HL-60 (cell line): ENCODE measurements at regions not wholly inside any gene's neighbourhood (a gene's known extent, or its start where the extent isn't known, plus 50 kb on each side); places are given as distances from the start of the nearest gene placed in this dataset.

ENCODE experiments used
- DNase-seq, 2 experiments: peaks; one replicate each; pipeline ENCODE4 v3.0.0-alpha.2; 2010 to 2020; ENCODE audit warnings: low read depth in 1 of 2, low spot score in 1 of 2
- H3K27ac ChIP-seq: fragments of 250-450 bp; sonication (Bioruptor Pico); replicated peaks from 2 replicates; pipeline ENCODE4 v1.5.1; 2020; ENCODE audit warnings: mild to moderate bottlenecking, moderate library complexity
- H3K27me3 ChIP-seq: fragments of 250-450 bp; sonication (Bioruptor Pico); 2 replicates; pipeline ENCODE4 v1.5.1; 2021; ENCODE audit warnings: mild to moderate bottlenecking, moderate library complexity; ENCODE audit not compliant: insufficient read depth, poor library complexity, severe bottlenecking
- H3K4me3 ChIP-seq: replicated peaks from 2 replicates; pipeline ENCODE4 v1.5.1; 2011; ENCODE audit warnings: mild to moderate bottlenecking, control low read depth, low read length; ENCODE audit not compliant: insufficient read depth
- CTCF ChIP-seq: IDR thresholded peaks from one replicate; pipeline ENCODE4 v1.5.1; 2011; ENCODE audit warnings: low read length, control low read depth, inconsistent platforms; ENCODE audit not compliant: insufficient read depth
- GABPA ChIP-seq: IDR thresholded peaks from 2 replicates; pipeline ENCODE4 v1.6.1; 2012; ENCODE audit warnings: low read depth
- POLR2AphosphoS5 ChIP-seq: IDR thresholded peaks from 2 replicates; pipeline ENCODE4 v1.6.1; 2012; ENCODE audit warnings: low read depth
- SPI1 ChIP-seq: IDR thresholded peaks from 2 replicates; pipeline ENCODE4 v1.6.1; 2012; ENCODE audit warnings: low read depth, mild to moderate bottlenecking, borderline replicate concordance
- TF ChIP-seq, protein P1 (sequence below): IDR thresholded peaks from 2 replicates; pipeline ENCODE4 v1.6.1; 2012; ENCODE audit warnings: low read depth; ENCODE audit not compliant: insufficient replicate concordance

DNA sequence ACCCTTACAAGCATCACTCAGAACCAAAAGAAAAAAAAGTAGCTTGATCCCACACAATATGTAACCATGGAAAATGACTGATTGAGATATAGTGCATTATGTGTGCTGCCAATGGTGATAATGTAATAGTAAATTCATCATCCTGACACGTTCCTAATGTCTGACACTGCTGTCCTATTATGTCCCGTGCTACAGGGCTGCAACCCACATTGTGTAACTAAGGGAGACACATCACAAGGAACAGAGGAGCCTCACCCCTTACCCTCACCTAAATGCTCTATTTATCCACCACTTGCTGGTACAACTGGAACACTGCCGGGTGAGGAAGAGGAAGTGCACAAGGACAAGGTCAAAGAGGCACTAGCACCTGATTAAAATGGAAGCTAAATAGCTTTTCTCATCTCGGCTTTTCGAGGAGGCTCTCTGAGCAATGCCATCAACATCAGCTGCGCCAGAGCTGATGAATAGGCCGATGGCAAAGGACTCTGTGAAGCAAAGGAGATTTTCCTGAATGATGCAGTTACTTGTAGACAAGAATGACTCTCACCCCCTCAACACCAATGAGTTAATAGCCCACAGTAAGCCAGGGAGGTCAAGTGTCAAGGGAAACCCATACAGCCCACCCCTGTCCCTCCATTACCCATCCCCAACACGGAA lies 181.6 kb downstream of the HNRNPD start:
- TF ChIP-seq SPI1 (peak; percentile 52; the same call in 1 of the 2 replicates), GABPA (no peak)

GRCh38 chr4:82181789-82182188 lies 192.0 kb downstream of the HNRNPD start:
- H3K27me3 ChIP-seq: no peaks in the 10 kb centered on the region
- DNase-seq: no peak
- no peak overlapping the region for H3K27ac ChIP-seq
- no peak overlapping the region for H3K4me3 ChIP-seq
- TF ChIP-seq, protein P1, sequence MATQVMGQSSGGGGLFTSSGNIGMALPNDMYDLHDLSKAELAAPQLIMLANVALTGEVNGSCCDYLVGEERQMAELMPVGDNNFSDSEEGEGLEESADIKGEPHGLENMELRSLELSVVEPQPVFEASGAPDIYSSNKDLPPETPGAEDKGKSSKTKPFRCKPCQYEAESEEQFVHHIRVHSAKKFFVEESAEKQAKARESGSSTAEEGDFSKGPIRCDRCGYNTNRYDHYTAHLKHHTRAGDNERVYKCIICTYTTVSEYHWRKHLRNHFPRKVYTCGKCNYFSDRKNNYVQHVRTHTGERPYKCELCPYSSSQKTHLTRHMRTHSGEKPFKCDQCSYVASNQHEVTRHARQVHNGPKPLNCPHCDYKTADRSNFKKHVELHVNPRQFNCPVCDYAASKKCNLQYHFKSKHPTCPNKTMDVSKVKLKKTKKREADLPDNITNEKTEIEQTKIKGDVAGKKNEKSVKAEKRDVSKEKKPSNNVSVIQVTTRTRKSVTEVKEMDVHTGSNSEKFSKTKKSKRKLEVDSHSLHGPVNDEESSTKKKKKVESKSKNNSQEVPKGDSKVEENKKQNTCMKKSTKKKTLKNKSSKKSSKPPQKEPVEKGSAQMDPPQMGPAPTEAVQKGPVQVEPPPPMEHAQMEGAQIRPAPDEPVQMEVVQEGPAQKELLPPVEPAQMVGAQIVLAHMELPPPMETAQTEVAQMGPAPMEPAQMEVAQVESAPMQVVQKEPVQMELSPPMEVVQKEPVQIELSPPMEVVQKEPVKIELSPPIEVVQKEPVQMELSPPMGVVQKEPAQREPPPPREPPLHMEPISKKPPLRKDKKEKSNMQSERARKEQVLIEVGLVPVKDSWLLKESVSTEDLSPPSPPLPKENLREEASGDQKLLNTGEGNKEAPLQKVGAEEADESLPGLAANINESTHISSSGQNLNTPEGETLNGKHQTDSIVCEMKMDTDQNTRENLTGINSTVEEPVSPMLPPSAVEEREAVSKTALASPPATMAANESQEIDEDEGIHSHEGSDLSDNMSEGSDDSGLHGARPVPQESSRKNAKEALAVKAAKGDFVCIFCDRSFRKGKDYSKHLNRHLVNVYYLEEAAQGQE: no peak
- TF ChIP-seq GABPA: no peak
- TF ChIP-seq CTCF: no peak
- TF ChIP-seq POLR2AphosphoS5: no peak
- TF ChIP-seq SPI1: no peak

More for the DNA sequence above, 181.6 kb downstream of the HNRNPD start:
- Histone ChIP-seq H3K27me3 (no peaks in the 10 kb centered on the region), H3K27ac (no peak overlapping the region), H3K4me3 (no peak overlapping the region)
- no peak for DNase-seq

DNA sequence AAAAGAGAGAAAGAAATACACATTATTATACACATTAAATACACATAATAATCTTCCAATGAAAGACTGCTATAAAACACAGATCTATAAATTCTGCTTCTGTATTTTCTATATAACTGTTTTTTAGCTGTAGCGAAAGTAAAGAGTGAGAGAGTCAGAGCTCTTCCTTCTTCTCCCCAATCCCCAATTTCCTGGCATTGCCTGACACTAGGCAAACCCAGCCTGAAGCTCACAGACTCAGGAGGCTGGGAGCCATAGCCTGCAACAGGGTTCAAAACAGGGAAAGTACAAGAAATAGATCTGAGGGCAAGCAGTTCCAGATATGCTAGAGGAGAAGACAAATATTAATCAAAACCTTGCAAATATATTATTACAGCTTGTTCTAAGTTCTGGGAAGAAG lies 201.6 kb downstream of the HNRNPD start:
- no peak for DNase-seq
- Histone ChIP-seq H3K27ac (no peak overlapping the region), H3K27me3 (no peaks in the 10 kb centered on the region), H3K4me3 (no peak overlapping the region)
- no peak for TF ChIP-seq GABPA
- no peak for TF ChIP-seq CTCF
- no peak for TF ChIP-seq POLR2AphosphoS5
- TF ChIP-seq, protein P1: no peak
- no peak for TF ChIP-seq SPI1

DNA sequence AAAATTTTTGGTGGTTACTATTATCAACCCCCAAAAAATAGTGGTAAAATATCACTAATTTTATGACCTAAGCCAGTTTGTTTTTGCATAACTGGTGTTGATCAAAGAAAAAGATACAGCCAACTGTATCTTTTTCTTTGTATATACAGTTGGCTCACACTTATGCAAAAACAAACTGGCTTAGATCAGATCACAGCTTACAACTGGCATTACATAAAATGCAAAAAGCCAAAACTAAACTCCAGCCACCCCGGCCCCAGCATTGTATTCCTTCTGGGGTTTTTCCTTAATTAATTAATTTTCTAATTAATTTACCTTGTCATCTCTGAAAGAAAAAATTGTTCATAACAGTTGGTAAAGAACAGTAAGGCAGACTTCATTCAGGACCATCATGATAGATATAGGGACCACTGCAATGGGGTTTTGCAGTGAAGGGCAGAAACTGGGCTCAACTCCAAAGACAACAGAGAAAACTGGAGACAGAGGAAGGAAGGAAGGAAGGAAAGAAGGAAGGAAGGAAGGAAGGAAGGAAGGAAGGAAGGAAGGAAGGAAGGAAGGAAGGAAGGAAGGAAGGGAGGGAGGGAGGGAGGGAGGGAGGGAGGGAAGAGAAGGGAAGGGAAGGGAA lies 202.1 kb downstream of the HNRNPD start:
- TF ChIP-seq, protein P1: no peak
- no peak for TF ChIP-seq GABPA
- no peak for TF ChIP-seq POLR2AphosphoS5
- TF ChIP-seq CTCF: no peak
- TF ChIP-seq SPI1: no peak
- DNase-seq: no peak
- no peaks in the 10 kb centered on the region for H3K27me3 ChIP-seq
- no peak overlapping the region for H3K27ac ChIP-seq
- no peak overlapping the region for H3K4me3 ChIP-seq
